ENCODE measurements at regions not wholly inside any gene's neighbourhood (a gene's known extent, or its start where the extent isn't known, plus 50 kb on each side); places are given as distances from the start of the nearest gene placed in this dataset.

- TF ChIP-seq CEBPB (IDR thresholded peaks at IDR 0.05) (no peak), EGR1 (IDR thresholded peaks at IDR 0.05) (no peak), EP300 (IDR thresholded peaks at IDR 0.05; ENCODE audit: borderline replicate concordance) (no peak), TCF12 (IDR thresholded peaks at IDR 0.05; ENCODE audit: low read depth) (no peak), TAF1 (IDR thresholded peaks at IDR 0.05; ENCODE audit: low read depth) (no peak)
- TF ChIP-seq, protein P1, sequence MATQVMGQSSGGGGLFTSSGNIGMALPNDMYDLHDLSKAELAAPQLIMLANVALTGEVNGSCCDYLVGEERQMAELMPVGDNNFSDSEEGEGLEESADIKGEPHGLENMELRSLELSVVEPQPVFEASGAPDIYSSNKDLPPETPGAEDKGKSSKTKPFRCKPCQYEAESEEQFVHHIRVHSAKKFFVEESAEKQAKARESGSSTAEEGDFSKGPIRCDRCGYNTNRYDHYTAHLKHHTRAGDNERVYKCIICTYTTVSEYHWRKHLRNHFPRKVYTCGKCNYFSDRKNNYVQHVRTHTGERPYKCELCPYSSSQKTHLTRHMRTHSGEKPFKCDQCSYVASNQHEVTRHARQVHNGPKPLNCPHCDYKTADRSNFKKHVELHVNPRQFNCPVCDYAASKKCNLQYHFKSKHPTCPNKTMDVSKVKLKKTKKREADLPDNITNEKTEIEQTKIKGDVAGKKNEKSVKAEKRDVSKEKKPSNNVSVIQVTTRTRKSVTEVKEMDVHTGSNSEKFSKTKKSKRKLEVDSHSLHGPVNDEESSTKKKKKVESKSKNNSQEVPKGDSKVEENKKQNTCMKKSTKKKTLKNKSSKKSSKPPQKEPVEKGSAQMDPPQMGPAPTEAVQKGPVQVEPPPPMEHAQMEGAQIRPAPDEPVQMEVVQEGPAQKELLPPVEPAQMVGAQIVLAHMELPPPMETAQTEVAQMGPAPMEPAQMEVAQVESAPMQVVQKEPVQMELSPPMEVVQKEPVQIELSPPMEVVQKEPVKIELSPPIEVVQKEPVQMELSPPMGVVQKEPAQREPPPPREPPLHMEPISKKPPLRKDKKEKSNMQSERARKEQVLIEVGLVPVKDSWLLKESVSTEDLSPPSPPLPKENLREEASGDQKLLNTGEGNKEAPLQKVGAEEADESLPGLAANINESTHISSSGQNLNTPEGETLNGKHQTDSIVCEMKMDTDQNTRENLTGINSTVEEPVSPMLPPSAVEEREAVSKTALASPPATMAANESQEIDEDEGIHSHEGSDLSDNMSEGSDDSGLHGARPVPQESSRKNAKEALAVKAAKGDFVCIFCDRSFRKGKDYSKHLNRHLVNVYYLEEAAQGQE (IDR thresholded peaks at IDR 0.05; ENCODE audit: low read depth), result no peak
Measured at GRCh38 chr4:71167083-71167482, 171.7 kb upstream of the SLC4A4 start.
